ENCODE measurements at regions not wholly inside any gene's neighbourhood (a gene's known extent, or its start where the extent isn't known, plus 50 kb on each side); places are given as distances from the start of the nearest gene placed in this dataset.

Small RNAs in the stretch of these regions (small RNA-seq; reads per million reads assigned to genes)
- 0 reads per million in 4 donors for gene AC233263.1
- 0 reads per million in 4 donors for gene AC233263.2
- gene IGKV1D-35, result 0 reads per million in 4 donors
- 0 reads per million in 4 donors for gene IGKV2D-19
- 0 reads per million in 4 donors for gene IGKV2D-36
- gene IGKV2D-38, result 0 reads per million in 4 donors
- gene IGKV3D-25, result 0 reads per million in 4 donors

All from esophagus squamous epithelium (tissue), 4 donors.